ENCODE measurements at regions not wholly inside any gene's neighbourhood (a gene's known extent, or its start where the extent isn't known, plus 50 kb on each side); places are given as distances from the start of the nearest gene placed in this dataset.

DNA sequence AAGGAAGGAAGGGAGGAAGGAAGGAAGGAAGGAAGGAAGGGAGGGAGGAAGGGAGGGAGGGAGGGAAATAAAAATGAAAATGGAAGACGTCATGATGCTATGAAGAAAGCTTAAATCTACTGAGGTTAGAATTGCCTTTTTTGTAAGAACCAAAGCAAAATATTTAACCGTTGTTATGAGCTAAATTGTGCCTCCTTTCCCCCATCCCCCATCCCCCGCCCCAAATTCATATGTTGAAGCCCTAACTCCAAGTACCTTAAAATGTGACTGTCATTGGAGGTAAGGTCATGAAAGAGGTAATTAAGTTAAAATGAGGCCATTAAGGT, 80.1 kb upstream of the CXADR start:
- TF ChIP-seq, protein P1, sequence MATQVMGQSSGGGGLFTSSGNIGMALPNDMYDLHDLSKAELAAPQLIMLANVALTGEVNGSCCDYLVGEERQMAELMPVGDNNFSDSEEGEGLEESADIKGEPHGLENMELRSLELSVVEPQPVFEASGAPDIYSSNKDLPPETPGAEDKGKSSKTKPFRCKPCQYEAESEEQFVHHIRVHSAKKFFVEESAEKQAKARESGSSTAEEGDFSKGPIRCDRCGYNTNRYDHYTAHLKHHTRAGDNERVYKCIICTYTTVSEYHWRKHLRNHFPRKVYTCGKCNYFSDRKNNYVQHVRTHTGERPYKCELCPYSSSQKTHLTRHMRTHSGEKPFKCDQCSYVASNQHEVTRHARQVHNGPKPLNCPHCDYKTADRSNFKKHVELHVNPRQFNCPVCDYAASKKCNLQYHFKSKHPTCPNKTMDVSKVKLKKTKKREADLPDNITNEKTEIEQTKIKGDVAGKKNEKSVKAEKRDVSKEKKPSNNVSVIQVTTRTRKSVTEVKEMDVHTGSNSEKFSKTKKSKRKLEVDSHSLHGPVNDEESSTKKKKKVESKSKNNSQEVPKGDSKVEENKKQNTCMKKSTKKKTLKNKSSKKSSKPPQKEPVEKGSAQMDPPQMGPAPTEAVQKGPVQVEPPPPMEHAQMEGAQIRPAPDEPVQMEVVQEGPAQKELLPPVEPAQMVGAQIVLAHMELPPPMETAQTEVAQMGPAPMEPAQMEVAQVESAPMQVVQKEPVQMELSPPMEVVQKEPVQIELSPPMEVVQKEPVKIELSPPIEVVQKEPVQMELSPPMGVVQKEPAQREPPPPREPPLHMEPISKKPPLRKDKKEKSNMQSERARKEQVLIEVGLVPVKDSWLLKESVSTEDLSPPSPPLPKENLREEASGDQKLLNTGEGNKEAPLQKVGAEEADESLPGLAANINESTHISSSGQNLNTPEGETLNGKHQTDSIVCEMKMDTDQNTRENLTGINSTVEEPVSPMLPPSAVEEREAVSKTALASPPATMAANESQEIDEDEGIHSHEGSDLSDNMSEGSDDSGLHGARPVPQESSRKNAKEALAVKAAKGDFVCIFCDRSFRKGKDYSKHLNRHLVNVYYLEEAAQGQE (IDR thresholded peaks at IDR 0.05; ENCODE audit: unreplicated experiment) = no peak
- TF ChIP-seq EZH2phosphoT487 (IDR thresholded peaks at IDR 0.05; ENCODE audit: unreplicated experiment) (no peak), POLR2AphosphoS5 (IDR thresholded peaks at IDR 0.05; ENCODE audit: low read depth) (no peak), EZH2 (IDR thresholded peaks at IDR 0.05; ENCODE audit: low read depth, unreplicated experiment) (no peak), ZNF114 (CRISPR knock-in tag; IDR thresholded peaks at IDR 0.05) (no peak), JUNB (IDR thresholded peaks at IDR 0.05; ENCODE audit: unreplicated experiment) (no peak), CREB1 (CRISPR knock-in tag; IDR thresholded peaks at IDR 0.05; ENCODE audit: low read depth) (no peak)
- TF ChIP-seq, protein P2, sequence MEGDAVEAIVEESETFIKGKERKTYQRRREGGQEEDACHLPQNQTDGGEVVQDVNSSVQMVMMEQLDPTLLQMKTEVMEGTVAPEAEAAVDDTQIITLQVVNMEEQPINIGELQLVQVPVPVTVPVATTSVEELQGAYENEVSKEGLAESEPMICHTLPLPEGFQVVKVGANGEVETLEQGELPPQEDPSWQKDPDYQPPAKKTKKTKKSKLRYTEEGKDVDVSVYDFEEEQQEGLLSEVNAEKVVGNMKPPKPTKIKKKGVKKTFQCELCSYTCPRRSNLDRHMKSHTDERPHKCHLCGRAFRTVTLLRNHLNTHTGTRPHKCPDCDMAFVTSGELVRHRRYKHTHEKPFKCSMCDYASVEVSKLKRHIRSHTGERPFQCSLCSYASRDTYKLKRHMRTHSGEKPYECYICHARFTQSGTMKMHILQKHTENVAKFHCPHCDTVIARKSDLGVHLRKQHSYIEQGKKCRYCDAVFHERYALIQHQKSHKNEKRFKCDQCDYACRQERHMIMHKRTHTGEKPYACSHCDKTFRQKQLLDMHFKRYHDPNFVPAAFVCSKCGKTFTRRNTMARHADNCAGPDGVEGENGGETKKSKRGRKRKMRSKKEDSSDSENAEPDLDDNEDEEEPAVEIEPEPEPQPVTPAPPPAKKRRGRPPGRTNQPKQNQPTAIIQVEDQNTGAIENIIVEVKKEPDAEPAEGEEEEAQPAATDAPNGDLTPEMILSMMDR (conservative IDR thresholded peaks at IDR 0.05; ENCODE audit: low read depth in 2 of 2) = no peak
- TF ChIP-seq, protein P3, sequence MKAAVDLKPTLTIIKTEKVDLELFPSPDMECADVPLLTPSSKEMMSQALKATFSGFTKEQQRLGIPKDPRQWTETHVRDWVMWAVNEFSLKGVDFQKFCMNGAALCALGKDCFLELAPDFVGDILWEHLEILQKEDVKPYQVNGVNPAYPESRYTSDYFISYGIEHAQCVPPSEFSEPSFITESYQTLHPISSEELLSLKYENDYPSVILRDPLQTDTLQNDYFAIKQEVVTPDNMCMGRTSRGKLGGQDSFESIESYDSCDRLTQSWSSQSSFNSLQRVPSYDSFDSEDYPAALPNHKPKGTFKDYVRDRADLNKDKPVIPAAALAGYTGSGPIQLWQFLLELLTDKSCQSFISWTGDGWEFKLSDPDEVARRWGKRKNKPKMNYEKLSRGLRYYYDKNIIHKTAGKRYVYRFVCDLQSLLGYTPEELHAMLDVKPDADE (IDR thresholded peaks at IDR 0.05) = no peak

Data from GM23338 (cell line).